Colonic mucosa (tissue), 4 donors: ENCODE measurements at regions not wholly inside any gene's neighbourhood (a gene's known extent, or its start where the extent isn't known, plus 50 kb on each side); places are given as distances from the start of the nearest gene placed in this dataset.

Experiments
- DNase-seq: peaks from one replicate; pipeline ENCODE4 v3.0.0-alpha.2; 2020
- H3K27ac ChIP-seq: fragments of 200-600 bp; one replicate; pipeline ENCODE4 v1.8.0; 2021
- H3K27me3 ChIP-seq: fragments of 200-600 bp; one replicate; pipeline ENCODE4 v1.8.0; 2021
- H3K36me3 ChIP-seq: fragments of 200-600 bp; one replicate; pipeline ENCODE4 v1.8.0; 2021
- H3K4me1 ChIP-seq: fragments of 200-600 bp; one replicate; pipeline ENCODE4 v1.8.0; 2021; ENCODE audit warnings: mild to moderate bottlenecking
- H3K4me3 ChIP-seq: fragments of 200-600 bp; one replicate; pipeline ENCODE4 v1.8.0; 2021
- H3K9ac ChIP-seq, 2 donors: one replicate each; pipeline ENCODE4 v1.7.0; 2013; ENCODE audit warnings: control low read depth in 2 of 2, low read depth in 2 of 2, low read length in 2 of 2
- H3K9me3 ChIP-seq: fragments of 200-600 bp; one replicate; pipeline ENCODE4 v1.8.0; 2021
- CTCF ChIP-seq: fragments of 200-600 bp; IDR thresholded peaks from one replicate; pipeline ENCODE4 v1.8.0; 2022; ENCODE audit warnings: antibody characterized with exemption, mild to moderate bottlenecking
- intact Hi-C: fragments of 100-400 bp; cut with DNase I; formaldehyde crosslinking; loops from one replicate; pipeline ENCODE4 v1.14.1; 2022
- donor health status: healthy.
- donor health status: DM: no; HTN: no; CAD: no.
- donor health status: DM: no; HTN: no; CAD: no.

- H3K4me3 ChIP-seq, result no peak overlapping the region
- H3K27me3 ChIP-seq, result no peaks in the 10 kb centered on the region
- no peak overlapping the region for H3K27ac ChIP-seq
- no peaks in the 10 kb centered on the region for H3K9me3 ChIP-seq
- no peak for DNase-seq
- intact Hi-C loops, result no loop called here
- H3K9ac ChIP-seq, result no peak overlapping the region
- H3K4me1 ChIP-seq, result no peaks in the 10 kb centered on the region
- TF ChIP-seq CTCF, result no peak
- H3K36me3 ChIP-seq, result no peaks in the 10 kb centered on the region
These were observed 452.9 kb upstream of the SPRED2 start for GRCh38 chr2:65885266-65885665.

GRCh38 chr2:65881592-65881991, 449.2 kb upstream of the SPRED2 start:
- no peak overlapping the region for H3K27ac ChIP-seq
- H3K9me3 ChIP-seq, result no peaks in the 10 kb centered on the region
- H3K4me1 ChIP-seq, result no peaks in the 10 kb centered on the region
- no peak for TF ChIP-seq CTCF
- H3K4me3 ChIP-seq, result no peak overlapping the region
- no peaks in the 10 kb centered on the region for H3K36me3 ChIP-seq
- H3K27me3 ChIP-seq, result no peaks in the 10 kb centered on the region
- intact Hi-C loops, result no loop called here
- H3K9ac ChIP-seq, result no peak overlapping the region
- DNase-seq, result no peak

- H3K36me3 ChIP-seq, result no peaks in the 10 kb centered on the region
- intact Hi-C loops, result no loop called here
- H3K4me3 ChIP-seq, result no peak overlapping the region
- H3K27ac ChIP-seq, result no peak overlapping the region
- no peaks in the 10 kb centered on the region for H3K9me3 ChIP-seq
- H3K4me1 ChIP-seq, result no peaks in the 10 kb centered on the region
- no peak for TF ChIP-seq CTCF
- no peak for DNase-seq
- H3K9ac ChIP-seq, result no peak overlapping the region
- no peaks in the 10 kb centered on the region for H3K27me3 ChIP-seq
These were observed 448.0 kb upstream of the SPRED2 start for GRCh38 chr2:65880436-65880835.

GRCh38 chr2:65878011-65878340, 445.6 kb upstream of the SPRED2 start:
- no peak for TF ChIP-seq CTCF
- Histone ChIP-seq H3K36me3 (no peaks in the 10 kb centered on the region), H3K4me3 (no peak overlapping the region), H3K4me1 (no peaks in the 10 kb centered on the region), H3K27ac (no peak overlapping the region), H3K9ac (no peak overlapping the region), H3K27me3 (no peaks in the 10 kb centered on the region), H3K9me3 (no peaks in the 10 kb centered on the region)
- intact Hi-C loops, result no loop called here
- no peak for DNase-seq

- no peaks in the 10 kb centered on the region for H3K4me1 ChIP-seq
- no peak overlapping the region for H3K4me3 ChIP-seq
- intact Hi-C loops, result no loop called here
- H3K36me3 ChIP-seq, result no peaks in the 10 kb centered on the region
- no peaks in the 10 kb centered on the region for H3K9me3 ChIP-seq
- no peaks in the 10 kb centered on the region for H3K27me3 ChIP-seq
- no peak overlapping the region for H3K27ac ChIP-seq
- no peak for TF ChIP-seq CTCF
- no peak for DNase-seq
- H3K9ac ChIP-seq, result no peak overlapping the region
These were observed 445.1 kb upstream of the SPRED2 start for GRCh38 chr2:65877331-65878010.
